K562 (cell line): ENCODE measurements at regions not wholly inside any gene's neighbourhood (a gene's known extent, or its start where the extent isn't known, plus 50 kb on each side); places are given as distances from the start of the nearest gene placed in this dataset.
A peak's percentile ranks its signal among the peaks of the same experiment; 100 is the strongest.

Source experiments
- DPF2 ChIP-seq: fragments of 450-650 bp; IDR thresholded peaks from 2 replicates; pipeline ENCODE4 v1.6.1; 2016
- FOXJ2 ChIP-seq: fragments of 200-800 bp; sonication (Bioruptor generic); IDR thresholded peaks from 2 replicates; pipeline ENCODE4 v1.6.1; 2016; ENCODE audit warnings: missing genetic modification characterization, missing compliant biosample characterization
- HDAC8 ChIP-seq: fragments of 450-650 bp; IDR thresholded peaks from 2 replicates; pipeline ENCODE4 v1.6.1; 2016; ENCODE audit warnings: mild to moderate bottlenecking, missing genetic modification characterization, moderate library complexity, missing compliant biosample characterization
- RFX7 ChIP-seq: fragments of 250-450 bp; sonication (Bioruptor Pico); IDR thresholded peaks from 2 replicates; pipeline ENCODE4 v1.5.1; 2021; ENCODE audit warnings: mild to moderate bottlenecking
- ZNF133 ChIP-seq: fragments of 250-450 bp; sonication (Bioruptor Pico); IDR thresholded peaks from 2 replicates; pipeline ENCODE4 v1.4.0; 2020; ENCODE audit warnings: mild to moderate bottlenecking
- ZNF311 ChIP-seq: fragments of 250-450 bp; sonication (Bioruptor Pico); IDR thresholded peaks from 2 replicates; pipeline ENCODE4 v1.4.0; 2020; ENCODE audit warnings: mild to moderate bottlenecking, moderate library complexity
- ZNF316 ChIP-seq: fragments of 450-650 bp; IDR thresholded peaks from 2 replicates; pipeline ENCODE4 v1.6.1; 2016
- ZNF551 ChIP-seq: fragments of 250-450 bp; sonication (Bioruptor Pico); IDR thresholded peaks from 2 replicates; pipeline ENCODE4 v1.5.0; 2021; ENCODE audit warnings: mild to moderate bottlenecking, moderate library complexity
- ZNF696 ChIP-seq: fragments of 250-450 bp; sonication (Bioruptor Pico); conservative IDR thresholded peaks from 2 replicates; pipeline ENCODE4 v1.4.0; 2020; ENCODE audit warnings: mild to moderate bottlenecking, moderate library complexity
- TF ChIP-seq, protein P1 (sequence below): fragments of 450-650 bp; formaldehyde crosslinking; IDR thresholded peaks from 2 replicates; pipeline ENCODE4 v1.4.0; 2022; ENCODE audit warnings: missing genetic modification characterization
- TF ChIP-seq, protein P2 (sequence below): sonication (generic); formaldehyde crosslinking; IDR thresholded peaks from 2 replicates; pipeline ENCODE4 v1.8.1; 2023; ENCODE audit warnings: missing genetic modification reagents, mild to moderate bottlenecking, borderline replicate concordance
- TF ChIP-seq, protein P3 (sequence below): fragments of 450-650 bp; formaldehyde crosslinking; IDR thresholded peaks from 2 replicates; pipeline ENCODE4 v1.4.0; 2020; ENCODE audit warnings: mild to moderate bottlenecking, moderate library complexity
- TF ChIP-seq, protein P4 (sequence below): sonication (generic); formaldehyde crosslinking; IDR thresholded peaks from 2 replicates; pipeline ENCODE4 v1.8.1; 2023; ENCODE audit warnings: mild to moderate bottlenecking, missing genetic modification reagents

DNA sequence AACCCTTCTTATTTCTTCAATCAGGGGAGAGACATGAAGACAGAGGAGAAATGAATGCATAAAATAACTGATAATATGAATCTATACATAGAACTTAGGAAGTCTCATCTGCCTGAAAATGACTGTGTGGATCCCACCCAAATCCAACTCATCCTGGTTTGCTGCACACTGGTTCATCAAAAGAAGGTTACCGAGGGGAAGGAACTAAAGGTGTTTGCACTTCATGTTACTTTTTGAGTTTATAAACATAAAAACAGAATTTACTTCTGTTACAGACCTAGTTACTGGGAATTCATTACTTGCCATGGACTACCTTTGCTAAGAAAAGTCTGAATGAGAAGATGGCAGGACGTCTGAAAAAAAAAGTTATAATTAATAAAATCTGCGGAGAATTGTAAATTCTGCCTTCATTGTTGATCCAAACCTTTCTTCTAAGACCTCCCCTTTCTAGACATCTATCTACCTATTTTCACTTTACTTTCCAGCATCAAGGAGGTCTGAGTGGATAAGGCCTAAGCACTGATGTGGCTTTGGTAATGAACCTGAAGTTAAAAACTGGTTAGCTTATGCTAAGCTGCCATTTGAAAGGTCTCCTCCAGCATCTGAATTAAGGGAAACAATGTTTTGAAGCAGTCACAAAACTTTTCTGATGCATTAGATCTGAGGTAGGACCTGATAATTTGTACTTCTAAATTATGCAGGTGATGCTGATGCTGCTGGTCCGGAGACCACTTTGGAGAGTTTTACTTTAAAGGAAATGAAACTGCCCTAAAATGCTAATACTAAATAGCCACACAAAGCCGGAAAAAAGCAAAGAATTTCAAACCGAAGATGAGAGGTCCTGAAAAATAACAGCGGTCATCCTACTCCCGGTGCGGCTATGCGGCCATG, 84.0 kb downstream of the HFE start (continued):
- TF ChIP-seq, protein P1, sequence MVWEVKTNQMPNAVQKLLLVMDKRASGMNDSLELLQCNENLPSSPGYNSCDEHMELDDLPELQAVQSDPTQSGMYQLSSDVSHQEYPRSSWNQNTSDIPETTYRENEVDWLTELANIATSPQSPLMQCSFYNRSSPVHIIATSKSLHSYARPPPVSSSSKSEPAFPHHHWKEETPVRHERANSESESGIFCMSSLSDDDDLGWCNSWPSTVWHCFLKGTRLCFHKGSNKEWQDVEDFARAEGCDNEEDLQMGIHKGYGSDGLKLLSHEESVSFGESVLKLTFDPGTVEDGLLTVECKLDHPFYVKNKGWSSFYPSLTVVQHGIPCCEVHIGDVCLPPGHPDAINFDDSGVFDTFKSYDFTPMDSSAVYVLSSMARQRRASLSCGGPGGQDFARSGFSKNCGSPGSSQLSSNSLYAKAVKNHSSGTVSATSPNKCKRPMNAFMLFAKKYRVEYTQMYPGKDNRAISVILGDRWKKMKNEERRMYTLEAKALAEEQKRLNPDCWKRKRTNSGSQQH (CRISPR knock-in tag), result no peak
- TF ChIP-seq ZNF551 (CRISPR knock-in tag) (no peak), ZNF133 (CRISPR knock-in tag) (no peak), RFX7 (no peak), ZNF696 (0 out of 2 replicates have a peak, but pooled peaks have one; percentile 51), ZNF316 (no peak), HDAC8 (tag) (no peak), FOXJ2 (tag) (no peak), ZNF311 (CRISPR knock-in tag) (0 out of 2 replicates have a peak, but pooled peaks have one; percentile 66), DPF2 (no peak)
- TF ChIP-seq, protein P2, sequence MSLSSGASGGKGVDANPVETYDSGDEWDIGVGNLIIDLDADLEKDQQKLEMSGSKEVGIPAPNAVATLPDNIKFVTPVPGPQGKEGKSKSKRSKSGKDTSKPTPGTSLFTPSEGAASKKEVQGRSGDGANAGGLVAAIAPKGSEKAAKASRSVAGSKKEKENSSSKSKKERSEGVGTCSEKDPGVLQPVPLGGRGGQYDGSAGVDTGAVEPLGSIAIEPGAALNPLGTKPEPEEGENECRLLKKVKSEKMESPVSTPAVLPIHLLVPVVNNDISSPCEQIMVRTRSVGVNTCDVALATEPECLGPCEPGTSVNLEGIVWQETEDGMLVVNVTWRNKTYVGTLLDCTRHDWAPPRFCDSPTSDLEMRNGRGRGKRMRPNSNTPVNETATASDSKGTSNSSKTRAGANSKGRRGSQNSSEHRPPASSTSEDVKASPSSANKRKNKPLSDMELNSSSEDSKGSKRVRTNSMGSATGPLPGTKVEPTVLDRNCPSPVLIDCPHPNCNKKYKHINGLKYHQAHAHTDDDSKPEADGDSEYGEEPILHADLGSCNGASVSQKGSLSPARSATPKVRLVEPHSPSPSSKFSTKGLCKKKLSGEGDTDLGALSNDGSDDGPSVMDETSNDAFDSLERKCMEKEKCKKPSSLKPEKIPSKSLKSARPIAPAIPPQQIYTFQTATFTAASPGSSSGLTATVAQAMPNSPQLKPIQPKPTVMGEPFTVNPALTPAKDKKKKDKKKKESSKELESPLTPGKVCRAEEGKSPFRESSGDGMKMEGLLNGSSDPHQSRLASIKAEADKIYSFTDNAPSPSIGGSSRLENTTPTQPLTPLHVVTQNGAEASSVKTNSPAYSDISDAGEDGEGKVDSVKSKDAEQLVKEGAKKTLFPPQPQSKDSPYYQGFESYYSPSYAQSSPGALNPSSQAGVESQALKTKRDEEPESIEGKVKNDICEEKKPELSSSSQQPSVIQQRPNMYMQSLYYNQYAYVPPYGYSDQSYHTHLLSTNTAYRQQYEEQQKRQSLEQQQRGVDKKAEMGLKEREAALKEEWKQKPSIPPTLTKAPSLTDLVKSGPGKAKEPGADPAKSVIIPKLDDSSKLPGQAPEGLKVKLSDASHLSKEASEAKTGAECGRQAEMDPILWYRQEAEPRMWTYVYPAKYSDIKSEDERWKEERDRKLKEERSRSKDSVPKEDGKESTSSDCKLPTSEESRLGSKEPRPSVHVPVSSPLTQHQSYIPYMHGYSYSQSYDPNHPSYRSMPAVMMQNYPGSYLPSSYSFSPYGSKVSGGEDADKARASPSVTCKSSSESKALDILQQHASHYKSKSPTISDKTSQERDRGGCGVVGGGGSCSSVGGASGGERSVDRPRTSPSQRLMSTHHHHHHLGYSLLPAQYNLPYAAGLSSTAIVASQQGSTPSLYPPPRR (CRISPR knock-in tag), result peak; percentile 61; the same call in 1 of the 2 replicates
- TF ChIP-seq, protein P3, sequence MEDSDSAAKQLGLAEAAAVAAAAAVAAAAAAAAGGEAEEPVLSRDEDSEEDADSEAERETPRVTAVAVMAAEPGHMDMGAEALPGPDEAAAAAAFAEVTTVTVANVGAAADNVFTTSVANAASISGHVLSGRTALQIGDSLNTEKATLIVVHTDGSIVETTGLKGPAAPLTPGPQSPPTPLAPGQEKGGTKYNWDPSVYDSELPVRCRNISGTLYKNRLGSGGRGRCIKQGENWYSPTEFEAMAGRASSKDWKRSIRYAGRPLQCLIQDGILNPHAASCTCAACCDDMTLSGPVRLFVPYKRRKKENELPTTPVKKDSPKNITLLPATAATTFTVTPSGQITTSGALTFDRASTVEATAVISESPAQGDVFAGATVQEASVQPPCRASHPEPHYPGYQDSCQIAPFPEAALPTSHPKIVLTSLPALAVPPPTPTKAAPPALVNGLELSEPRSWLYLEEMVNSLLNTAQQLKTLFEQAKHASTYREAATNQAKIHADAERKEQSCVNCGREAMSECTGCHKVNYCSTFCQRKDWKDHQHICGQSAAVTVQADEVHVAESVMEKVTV, result 0 out of 2 replicates have a peak, but pooled peaks have one; percentile 37
- TF ChIP-seq, protein P4, sequence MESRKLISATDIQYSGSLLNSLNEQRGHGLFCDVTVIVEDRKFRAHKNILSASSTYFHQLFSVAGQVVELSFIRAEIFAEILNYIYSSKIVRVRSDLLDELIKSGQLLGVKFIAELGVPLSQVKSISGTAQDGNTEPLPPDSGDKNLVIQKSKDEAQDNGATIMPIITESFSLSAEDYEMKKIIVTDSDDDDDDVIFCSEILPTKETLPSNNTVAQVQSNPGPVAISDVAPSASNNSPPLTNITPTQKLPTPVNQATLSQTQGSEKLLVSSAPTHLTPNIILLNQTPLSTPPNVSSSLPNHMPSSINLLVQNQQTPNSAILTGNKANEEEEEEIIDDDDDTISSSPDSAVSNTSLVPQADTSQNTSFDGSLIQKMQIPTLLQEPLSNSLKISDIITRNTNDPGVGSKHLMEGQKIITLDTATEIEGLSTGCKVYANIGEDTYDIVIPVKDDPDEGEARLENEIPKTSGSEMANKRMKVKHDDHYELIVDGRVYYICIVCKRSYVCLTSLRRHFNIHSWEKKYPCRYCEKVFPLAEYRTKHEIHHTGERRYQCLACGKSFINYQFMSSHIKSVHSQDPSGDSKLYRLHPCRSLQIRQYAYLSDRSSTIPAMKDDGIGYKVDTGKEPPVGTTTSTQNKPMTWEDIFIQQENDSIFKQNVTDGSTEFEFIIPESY (CRISPR knock-in tag), result 0 out of 2 replicates have a peak, but pooled peaks have one; percentile 13
